HCT116 (cell line): ENCODE measurements at regions not wholly inside any gene's neighbourhood (a gene's known extent, or its start where the extent isn't known, plus 50 kb on each side); places are given as distances from the start of the nearest gene placed in this dataset.

Source experiments
- ATAC-seq: fragments of 200-7000 bp; cut with Tn5 transposase; 2 replicates; pipeline ENCODE4 v1.9.1; 2020; ENCODE audit warnings: mild to moderate bottlenecking, moderate library complexity
- BruUV-seq: library from RNA; stranded (reverse); fragments of 400-500 nt; replicated peaks from 2 replicates; lab custom pipeline; 2021; lab: Mats Ljungman, UMichigan
- CTCF ChIA-PET: fragments of 300-600 bp; sonication (Branson Sonifier 250); formaldehyde crosslinking; loops from one replicate; lab custom pipeline; 2021; ENCODE audit warnings: antibody characterized with exemption; lab: Charles Lee
- POLR2A ChIA-PET: fragments of 300-600, 350-600 bp; sonication (Branson Sonifier 250); formaldehyde crosslinking; loops from one replicate; lab custom pipeline; 2021; ENCODE audit warnings: antibody characterized with exemption; lab: Charles Lee
- RAD21 ChIA-PET, 2 experiments: fragments of 300-600 bp; sonication (Branson Sonifier 250); formaldehyde crosslinking; loops; one replicate each; lab custom pipeline; 2023; ENCODE audit warnings: low total read pairs in 2 of 2; ENCODE audit not compliant: uncharacterized antibody in 2 of 2, unreplicated experiment in 2 of 2, low non-redundant PET in 1 of 2; lab: Charles Lee
- DNase-seq: peaks from one replicate; pipeline ENCODE4 v3.0.0-alpha.2; 2010; ENCODE audit warnings: low read depth, low spot score
- H2AFZ ChIP-seq: fragments of 200-600 bp; shearing (Covaris generic), sonication (generic); 2 replicates; pipeline ENCODE4 v1.6.1; 2017; ENCODE audit warnings: low read depth, mixed run types, mixed read lengths, antibody characterized with exemption, low read length; ENCODE audit not compliant: poor library complexity, severe bottlenecking
- H3K27ac ChIP-seq: 2 replicates; pipeline ENCODE4 v1.5.1; 2012; ENCODE audit warnings: low read depth, low read length
- H3K27me3 ChIP-seq: fragments of 200-600 bp; sonication (generic); 2 replicates; pipeline ENCODE4 v1.6.1; 2016; ENCODE audit warnings: mixed run types, low read length, mixed read lengths; ENCODE audit not compliant: insufficient read depth
- H3K36me3 ChIP-seq, 2 experiments: fragments of 200-500 bp in 1 of 2; fragments of 200-600 bp in 1 of 2; sonication (Bioruptor generic) in 1 of 2; sonication (generic) in 1 of 2; 2 replicates each; pipeline versions ENCODE4 v1.5.1 to v1.6.1; 2014 to 2016; ENCODE audit warnings: low read length in 2 of 2, inconsistent platforms in 1 of 2, mixed read lengths in 1 of 2, mixed run types in 1 of 2; ENCODE audit not compliant: insufficient read depth in 2 of 2, control insufficient read depth in 1 of 2
- H3K4me1 ChIP-seq, 2 experiments: fragments of 200-600 bp in 1 of 2; sonication (generic) in 1 of 2; 2 replicates each; pipeline versions ENCODE4 v1.5.1 to v1.6.1; 2012 to 2017; ENCODE audit warnings: low read length in 2 of 2, inconsistent platforms in 1 of 2, mild to moderate bottlenecking in 1 of 2, mixed read lengths in 1 of 2, mixed run types in 1 of 2, moderate library complexity in 1 of 2; ENCODE audit not compliant: insufficient read depth in 2 of 2, control insufficient read depth in 1 of 2
- H3K4me2 ChIP-seq: fragments of 200-600 bp; sonication (generic); 2 replicates; pipeline ENCODE4 v1.6.1; 2017; ENCODE audit warnings: mixed run types, low read length, mixed read lengths
- H3K4me3 ChIP-seq, 2 experiments: fragments of 200-600 bp in 1 of 2; sonication (generic) in 1 of 2; replicated peaks in 1 of 2; 2 replicates each; pipeline ENCODE4 v1.5.1; 2011 to 2016; ENCODE audit warnings: low read length in 2 of 2, control low read depth in 1 of 2, low read depth in 1 of 2, mild to moderate bottlenecking in 1 of 2, mixed read lengths in 1 of 2, mixed run types in 1 of 2
- H3K79me2 ChIP-seq: fragments of 200-600 bp; sonication (generic); 2 replicates; pipeline ENCODE4 v1.6.1; 2017; ENCODE audit warnings: mild to moderate bottlenecking, mixed run types, low read length, moderate library complexity, mixed read lengths; ENCODE audit not compliant: insufficient read depth
- H3K9ac ChIP-seq: fragments of 200-600 bp; sonication (generic); 2 replicates; pipeline ENCODE4 v1.6.1; 2016; ENCODE audit warnings: low read length, mixed read lengths
- H3K9me2 ChIP-seq: fragments of 200-600 bp; sonication (generic), shearing (Covaris generic); 2 replicates; pipeline ENCODE4 v1.6.1; 2017; ENCODE audit warnings: mixed run types, mild to moderate bottlenecking, moderate library complexity; ENCODE audit not compliant: insufficient read depth
- H3K9me3 ChIP-seq, 2 experiments: fragments of 200-500 bp in 1 of 2; fragments of 200-600 bp in 1 of 2; sonication (Bioruptor generic) in 1 of 2; sonication (generic) in 1 of 2; 2 replicates each; pipeline ENCODE4 v1.6.1; 2014 to 2017; ENCODE audit warnings: low read length in 2 of 2, mixed read lengths in 2 of 2, inconsistent platforms in 1 of 2, low read depth in 1 of 2, mild to moderate bottlenecking in 1 of 2, mixed run types in 1 of 2, moderate library complexity in 1 of 2; ENCODE audit not compliant: control insufficient read depth in 1 of 2, insufficient read depth in 1 of 2
- H4K20me1 ChIP-seq: fragments of 200-600 bp; sonication (generic), shearing (Covaris generic); 2 replicates; pipeline ENCODE4 v1.6.1; 2017; ENCODE audit warnings: mixed run types, mild to moderate bottlenecking, moderate library complexity; ENCODE audit not compliant: insufficient read depth
- ATF3 ChIP-seq: IDR thresholded peaks from 2 replicates; pipeline ENCODE4 v1.6.1; 2012
- CBX3 ChIP-seq: IDR thresholded peaks from 2 replicates; pipeline ENCODE4 v1.6.1; 2012; ENCODE audit warnings: low read depth
- EZH2 ChIP-seq: fragments of 200-600 bp; sonication (generic); IDR thresholded peaks from 2 replicates; pipeline ENCODE4 v1.6.1; 2017; ENCODE audit warnings: antibody characterized with exemption, mixed run types
- JUND ChIP-seq: IDR thresholded peaks from 2 replicates; pipeline ENCODE4 v1.6.1; 2012
- POLR2A ChIP-seq: IDR thresholded peaks from 2 replicates; pipeline ENCODE4 v1.7.0; 2011; ENCODE audit warnings: borderline replicate concordance; ENCODE audit not compliant: insufficient read depth, insufficient read length; ENCODE audit errors: extremely low read depth
- POLR2AphosphoS5 ChIP-seq: IDR thresholded peaks from 2 replicates; pipeline ENCODE4 v1.6.1; 2011; ENCODE audit warnings: mild to moderate bottlenecking, low read depth, low read length, moderate library complexity
- SP1 ChIP-seq: IDR thresholded peaks from 2 replicates; pipeline ENCODE4 v1.6.1; 2012; ENCODE audit warnings: low read depth
- ZBTB33 ChIP-seq: IDR thresholded peaks from 2 replicates; pipeline ENCODE4 v1.6.1; 2011; ENCODE audit warnings: mild to moderate bottlenecking, low read length, moderate library complexity; ENCODE audit not compliant: insufficient replicate concordance; ENCODE audit errors: extremely low read depth
- ZNF274 ChIP-seq: fragments of 200-500 bp; sonication (Bioruptor generic); IDR thresholded peaks from 2 replicates; pipeline ENCODE4 v1.6.1; 2014; ENCODE audit warnings: mild to moderate bottlenecking, low read depth, low read length, inconsistent platforms
- intact Hi-C: fragments of 100-400 bp; cut with micrococcal nuclease; formaldehyde crosslinking; loops from 2 replicates; pipeline ENCODE4 v1.10.0; 2022
- TF ChIP-seq, protein P1 (sequence below): IDR thresholded peaks from 2 replicates; pipeline ENCODE4 v1.6.1; 2012; ENCODE audit warnings: low read depth

DNA sequence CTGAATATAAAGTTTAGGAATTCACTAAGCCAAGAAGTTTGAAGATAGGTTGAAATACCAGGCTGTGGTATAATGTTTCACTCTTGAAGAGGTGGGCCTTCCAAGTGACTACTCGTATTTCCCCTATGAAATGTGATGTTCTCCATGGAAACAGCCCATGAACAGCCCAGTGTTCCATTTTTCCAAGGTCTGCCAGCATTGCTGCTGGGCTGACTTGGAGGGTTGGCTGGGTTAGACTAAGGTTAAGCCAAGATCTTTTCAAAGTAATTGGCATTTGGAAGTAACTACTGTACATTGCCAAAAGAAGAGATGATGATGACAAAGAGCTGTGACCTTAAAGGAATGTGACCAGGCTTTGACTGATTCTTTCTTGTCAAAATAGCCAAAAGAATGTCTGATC, 73.8 kb downstream of the RPE65 start:
- POLR2A ChIA-PET = interaction anchor here (1.8 kb wide), 1 partner anchor 17 kb away, joined by 8 read pairs; no protein-coding TSS in a partner anchor
- H2AFZ ChIP-seq = no peak overlapping the region
- no TSS peak for BruUV-seq

GRCh38 chr1:68373173-68373572, 76.6 kb downstream of the RPE65 start:
- no peaks in the 10 kb centered on the region for H3K36me3 ChIP-seq
- POLR2A ChIA-PET = interaction anchor here (0.7 kb wide), 1 partner anchor 27 kb away, joined by 5 read pairs; no protein-coding TSS in a partner anchor
- no peaks in the 10 kb centered on the region for H3K9me2 ChIP-seq
- H2AFZ ChIP-seq = no peak overlapping the region
- ATAC-seq (no peak), DNase-seq (no peak)
- H3K9me3 ChIP-seq = no peaks in the 10 kb centered on the region
- no peak overlapping the region for H3K4me2 ChIP-seq
- H3K4me3 ChIP-seq = no peak overlapping the region
- CTCF ChIA-PET = interaction anchor here (0.7 kb wide), 1 partner anchor 473 kb away, joined by 3 read pairs; no protein-coding TSS in a partner anchor
- peaks cover 28 to 33% of the 10 kb centered on the region in 2 experiments for H3K4me1 ChIP-seq
- H4K20me1 ChIP-seq = no peaks in the 10 kb centered on the region
- RAD21 ChIA-PET = no interaction called here
- H3K79me2 ChIP-seq = no peaks in the 10 kb centered on the region
- intact Hi-C loops = no loop called here
- H3K27ac ChIP-seq = no peak overlapping the region
- H3K27me3 ChIP-seq = no peaks in the 10 kb centered on the region
- no peak for TF ChIP-seq ZNF274
- TF ChIP-seq ZBTB33 = no peak
- TF ChIP-seq CBX3 = no peak
- TF ChIP-seq EZH2 = no peak
- TF ChIP-seq, protein P1, sequence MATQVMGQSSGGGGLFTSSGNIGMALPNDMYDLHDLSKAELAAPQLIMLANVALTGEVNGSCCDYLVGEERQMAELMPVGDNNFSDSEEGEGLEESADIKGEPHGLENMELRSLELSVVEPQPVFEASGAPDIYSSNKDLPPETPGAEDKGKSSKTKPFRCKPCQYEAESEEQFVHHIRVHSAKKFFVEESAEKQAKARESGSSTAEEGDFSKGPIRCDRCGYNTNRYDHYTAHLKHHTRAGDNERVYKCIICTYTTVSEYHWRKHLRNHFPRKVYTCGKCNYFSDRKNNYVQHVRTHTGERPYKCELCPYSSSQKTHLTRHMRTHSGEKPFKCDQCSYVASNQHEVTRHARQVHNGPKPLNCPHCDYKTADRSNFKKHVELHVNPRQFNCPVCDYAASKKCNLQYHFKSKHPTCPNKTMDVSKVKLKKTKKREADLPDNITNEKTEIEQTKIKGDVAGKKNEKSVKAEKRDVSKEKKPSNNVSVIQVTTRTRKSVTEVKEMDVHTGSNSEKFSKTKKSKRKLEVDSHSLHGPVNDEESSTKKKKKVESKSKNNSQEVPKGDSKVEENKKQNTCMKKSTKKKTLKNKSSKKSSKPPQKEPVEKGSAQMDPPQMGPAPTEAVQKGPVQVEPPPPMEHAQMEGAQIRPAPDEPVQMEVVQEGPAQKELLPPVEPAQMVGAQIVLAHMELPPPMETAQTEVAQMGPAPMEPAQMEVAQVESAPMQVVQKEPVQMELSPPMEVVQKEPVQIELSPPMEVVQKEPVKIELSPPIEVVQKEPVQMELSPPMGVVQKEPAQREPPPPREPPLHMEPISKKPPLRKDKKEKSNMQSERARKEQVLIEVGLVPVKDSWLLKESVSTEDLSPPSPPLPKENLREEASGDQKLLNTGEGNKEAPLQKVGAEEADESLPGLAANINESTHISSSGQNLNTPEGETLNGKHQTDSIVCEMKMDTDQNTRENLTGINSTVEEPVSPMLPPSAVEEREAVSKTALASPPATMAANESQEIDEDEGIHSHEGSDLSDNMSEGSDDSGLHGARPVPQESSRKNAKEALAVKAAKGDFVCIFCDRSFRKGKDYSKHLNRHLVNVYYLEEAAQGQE = no peak
- TF ChIP-seq ATF3 = no peak
- TF ChIP-seq, all 23 proteins: peak for 0
- H3K9ac ChIP-seq = no peak overlapping the region
- BruUV-seq = no TSS peak

More for the DNA sequence above, 73.8 kb downstream of the RPE65 start:
- Histone ChIP-seq H3K9me3 (no peaks in the 10 kb centered on the region), H3K27me3 (no peaks in the 10 kb centered on the region), H3K79me2 (no peaks in the 10 kb centered on the region), H3K4me3 (no peak overlapping the region), H3K4me1 (peaks cover 51 to 59% of the 10 kb centered on the region in 2 experiments), H4K20me1 (no peaks in the 10 kb centered on the region), H3K9ac (0 out of 2 replicates have a peak overlapping the region, but pooled peaks have one; percentile 6), H3K36me3 (no peaks in the 10 kb centered on the region), H3K27ac (peak overlapping the region; percentile 31; the same call in 1 of the 2 replicates), H3K9me2 (no peaks in the 10 kb centered on the region), H3K4me2 (peak overlapping the region; percentile 65)
- ChIA-PET RAD21 (no interaction called here), CTCF (no interaction called here)
- 0 out of 2 replicates have a peak, but pooled peaks have one; percentile 22 for TF ChIP-seq JUND
- TF ChIP-seq POLR2A = peak; percentile 27
- 0 out of 2 replicates have a peak, but pooled peaks have one; percentile 33 for TF ChIP-seq SP1
- no peak for TF ChIP-seq POLR2AphosphoS5
- peak; percentile 21 for ATAC-seq
- intact Hi-C loops = no loop called here
- no peak for DNase-seq
